Activated T-cell treated with anti-CD3 and anti-CD28 coated beads, Interleukin-2, amount 50 U/mL, for 48 hours (primary cell): ENCODE measurements at regions not wholly inside any gene's neighbourhood (a gene's known extent, or its start where the extent isn't known, plus 50 kb on each side); places are given as distances from the start of the nearest gene placed in this dataset.

ENCODE experiments used
- DNase-seq, 2 experiments: peaks; one replicate each; pipeline ENCODE4 v3.0.0-alpha.2; 2020

DNA sequence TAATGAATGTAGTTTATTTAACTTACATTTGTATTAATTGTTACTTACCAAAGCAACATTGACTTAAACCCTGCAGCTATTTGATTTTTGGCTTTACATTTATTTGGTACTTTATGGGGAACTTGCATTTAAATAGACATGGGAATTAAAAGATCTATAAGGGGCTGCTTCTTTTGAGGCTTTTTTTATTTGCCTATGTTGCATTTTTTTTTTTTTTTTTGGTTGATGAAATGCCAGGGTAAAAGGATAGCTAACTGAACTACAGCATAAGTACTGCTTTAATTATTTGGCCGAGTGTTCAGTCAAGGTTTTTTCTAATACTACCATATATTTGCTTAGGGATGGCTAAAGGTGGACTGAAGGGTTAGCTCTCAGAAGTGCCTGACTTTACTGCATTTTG is 62.5 kb upstream of the CDH4 start:
- DNase-seq, result no peak

DNA sequence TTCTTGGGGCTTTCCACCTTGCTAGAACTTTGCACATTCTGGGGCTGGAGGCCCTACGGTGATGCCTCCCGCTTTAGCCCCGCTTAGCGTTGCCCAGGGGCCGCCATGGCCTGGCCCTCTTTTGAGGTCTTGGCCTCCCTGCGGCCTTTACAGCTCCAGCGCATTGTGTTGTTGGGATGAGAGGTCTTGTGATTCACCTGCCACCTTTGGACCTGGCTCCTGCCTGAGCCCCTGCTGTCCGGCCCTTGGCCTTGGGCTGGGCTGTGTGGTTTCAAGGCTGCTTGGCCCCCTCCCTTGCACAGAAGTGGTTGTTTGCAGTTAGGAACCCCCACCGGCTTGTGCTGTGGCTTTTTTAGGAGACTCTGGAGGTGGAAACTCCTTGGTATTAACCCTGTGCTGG is 61.0 kb upstream of the CDH4 start:
- no peak for DNase-seq

DNA sequence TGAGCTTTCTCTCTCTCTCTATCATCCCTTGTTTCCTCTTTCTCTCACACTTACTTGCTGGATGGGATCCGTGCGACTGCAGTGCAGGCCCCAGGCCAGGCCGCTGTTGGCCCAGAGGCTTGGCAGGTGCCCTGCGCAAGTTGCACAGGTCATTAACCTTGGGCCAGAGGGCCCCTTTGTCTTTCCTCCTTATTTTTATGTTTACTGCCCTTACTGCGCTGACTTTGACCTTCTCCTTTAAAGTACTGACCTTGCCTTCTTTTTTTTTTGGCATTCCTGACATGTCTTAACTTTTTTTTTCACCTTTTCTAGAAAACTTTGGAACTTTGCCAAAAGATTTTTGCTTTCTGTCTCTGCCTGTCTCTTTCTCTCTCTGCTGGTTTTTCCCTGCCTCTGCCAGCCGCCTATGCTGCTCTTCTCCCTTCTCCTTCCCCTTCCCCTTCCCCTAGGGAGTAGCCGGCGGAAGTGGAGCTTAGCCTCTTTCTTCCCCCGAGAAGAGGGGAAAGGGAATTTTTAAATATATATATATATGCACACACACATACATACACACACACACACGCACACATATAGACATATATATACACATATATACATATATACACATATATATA is 59.6 kb upstream of the CDH4 start:
- no peak for DNase-seq

DNA sequence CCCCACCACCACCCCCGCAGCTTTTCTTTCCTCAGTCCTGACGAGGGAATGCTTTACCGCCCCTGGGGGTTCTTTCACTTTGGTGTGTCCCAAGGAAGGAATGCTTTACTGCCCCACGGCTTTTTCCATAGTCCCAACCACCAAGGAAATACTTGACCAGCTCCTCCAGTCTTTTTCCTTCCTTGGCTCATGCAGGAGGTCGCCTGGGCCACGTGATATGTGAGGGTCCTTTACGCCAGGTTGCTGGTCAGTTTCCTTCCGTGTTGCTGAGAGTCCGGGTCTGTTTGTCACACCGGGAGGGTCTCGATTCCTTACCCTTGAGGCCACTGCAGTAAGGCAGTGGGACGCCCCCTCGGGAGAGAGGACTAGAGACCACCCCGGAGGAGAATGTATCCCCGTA is 58.9 kb upstream of the CDH4 start:
- no peak for DNase-seq
